ENCODE measurements at regions not wholly inside any gene's neighbourhood (a gene's known extent, or its start where the extent isn't known, plus 50 kb on each side); places are given as distances from the start of the nearest gene placed in this dataset.

DNA sequence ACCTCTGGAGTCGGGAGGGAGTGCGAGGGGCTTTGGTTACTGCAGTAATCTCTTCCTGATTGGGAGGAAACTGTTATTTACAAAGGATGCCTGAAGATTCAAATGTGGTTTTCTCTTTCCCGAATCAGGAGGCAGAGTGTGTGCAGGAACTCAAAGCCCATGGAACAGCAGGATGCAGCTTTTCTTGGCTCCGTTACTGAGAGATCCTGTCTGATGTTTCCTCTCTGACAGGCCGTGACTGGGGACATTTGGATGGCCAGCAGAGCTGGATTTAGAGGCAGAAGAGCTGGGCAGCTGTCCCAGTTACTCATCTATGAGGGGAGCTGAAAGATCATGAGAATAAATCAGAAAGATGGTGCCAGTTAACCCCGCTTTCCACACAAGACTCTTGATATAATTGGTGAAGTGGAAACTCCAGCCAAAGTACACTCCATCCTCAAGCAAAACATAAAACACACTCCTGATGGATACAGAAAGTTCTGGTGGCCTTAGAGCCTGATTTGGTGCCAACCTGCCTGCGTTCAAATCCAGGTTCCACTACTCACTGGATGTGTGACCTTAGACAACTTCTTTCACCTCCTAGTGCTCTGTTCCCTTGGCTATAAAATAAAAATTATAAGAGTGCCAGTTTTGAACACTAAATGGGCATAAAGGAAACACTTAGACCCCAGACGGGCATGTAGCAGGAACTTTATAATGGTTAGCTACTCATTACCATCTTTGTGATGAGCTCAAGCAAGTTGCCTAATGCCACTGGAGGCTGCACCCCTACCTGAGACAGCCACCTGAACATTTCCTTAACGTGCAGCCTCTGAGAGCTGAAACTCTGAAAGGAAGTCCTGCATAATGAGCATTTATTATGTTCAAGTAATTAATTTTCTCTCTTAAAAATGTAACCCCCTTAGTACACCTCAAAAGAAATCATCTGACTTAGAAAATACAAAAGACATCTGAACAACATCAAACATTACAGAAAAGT, 349.0 kb upstream of the GATB start:
- DNase-seq = no peak

DNA sequence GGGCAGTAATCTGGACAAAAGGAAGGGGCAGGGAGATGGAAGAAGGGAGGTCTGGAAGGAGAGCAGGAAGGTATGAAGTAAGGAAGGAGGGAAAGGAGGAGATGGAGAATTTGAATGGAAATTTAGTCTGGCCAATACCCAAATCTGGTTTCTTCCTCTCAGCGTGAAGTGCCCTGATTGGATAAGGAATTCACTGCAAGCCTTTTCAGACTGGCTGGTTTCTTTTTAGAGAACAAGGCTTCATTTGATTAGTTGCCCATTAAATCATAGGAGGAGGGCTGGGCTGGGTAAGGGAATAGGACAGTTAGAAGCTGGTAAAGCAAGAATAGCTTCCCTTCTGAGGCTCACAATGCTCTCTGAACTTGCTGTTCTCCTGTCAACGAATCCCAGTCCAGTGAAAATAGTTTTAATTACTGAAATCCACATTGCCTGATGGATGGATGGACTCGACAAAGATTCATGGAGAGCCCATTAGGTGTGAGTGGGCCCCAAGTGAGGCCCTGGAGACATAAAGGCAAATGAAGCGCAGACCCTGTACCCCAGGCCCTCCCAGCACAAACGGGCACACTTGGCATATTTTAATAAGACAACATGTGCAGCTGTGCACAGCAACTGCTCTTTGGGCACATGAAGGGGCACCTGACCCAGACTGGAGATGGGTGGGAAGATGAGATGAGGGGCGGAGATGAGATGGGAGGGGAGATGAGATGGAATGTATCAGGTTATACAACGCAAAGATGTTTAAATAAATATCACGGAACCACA, 347.1 kb upstream of the GATB start:
- no peak for DNase-seq

GRCh38 chr4:152106781-152107321, 346.0 kb upstream of the GATB start:
- DNase-seq = no peak

- DNase-seq = peak; percentile 62
Measured at GRCh38 chr4:152106113-152106763, 345.4 kb upstream of the GATB start.

- DNase-seq = no peak
Measured at GRCh38 chr4:152104901-152105357, 344.1 kb upstream of the GATB start.

DNA sequence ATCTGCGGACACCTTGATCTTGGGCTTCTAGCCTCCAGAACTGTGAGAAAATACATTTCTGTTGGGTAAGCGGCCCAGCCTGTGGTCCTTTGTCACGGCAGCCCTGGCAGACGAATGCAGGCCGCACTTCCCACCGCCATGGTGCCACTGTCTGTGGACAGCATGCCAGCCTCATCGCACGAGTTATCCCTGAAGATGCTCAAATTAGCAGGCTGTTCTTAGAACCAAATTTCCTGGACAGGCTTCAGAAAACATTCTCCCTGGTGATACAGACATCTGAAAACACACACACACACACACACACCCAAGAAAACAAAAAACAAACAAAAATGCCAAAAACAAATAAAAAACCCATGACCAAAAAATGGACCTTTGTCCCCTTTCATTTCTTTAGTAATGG, 343.5 kb upstream of the GATB start:
- DNase-seq = no peak

- DNase-seq = peak; percentile 6
Measured at GRCh38 chr4:152103181-152103901, 342.5 kb upstream of the GATB start.

GRCh38 chr4:152102436-152103000, 341.7 kb upstream of the GATB start:
- no peak for DNase-seq

GRCh38 chr4:152101556-152102435, 341.0 kb upstream of the GATB start:
- no peak for DNase-seq

DNA sequence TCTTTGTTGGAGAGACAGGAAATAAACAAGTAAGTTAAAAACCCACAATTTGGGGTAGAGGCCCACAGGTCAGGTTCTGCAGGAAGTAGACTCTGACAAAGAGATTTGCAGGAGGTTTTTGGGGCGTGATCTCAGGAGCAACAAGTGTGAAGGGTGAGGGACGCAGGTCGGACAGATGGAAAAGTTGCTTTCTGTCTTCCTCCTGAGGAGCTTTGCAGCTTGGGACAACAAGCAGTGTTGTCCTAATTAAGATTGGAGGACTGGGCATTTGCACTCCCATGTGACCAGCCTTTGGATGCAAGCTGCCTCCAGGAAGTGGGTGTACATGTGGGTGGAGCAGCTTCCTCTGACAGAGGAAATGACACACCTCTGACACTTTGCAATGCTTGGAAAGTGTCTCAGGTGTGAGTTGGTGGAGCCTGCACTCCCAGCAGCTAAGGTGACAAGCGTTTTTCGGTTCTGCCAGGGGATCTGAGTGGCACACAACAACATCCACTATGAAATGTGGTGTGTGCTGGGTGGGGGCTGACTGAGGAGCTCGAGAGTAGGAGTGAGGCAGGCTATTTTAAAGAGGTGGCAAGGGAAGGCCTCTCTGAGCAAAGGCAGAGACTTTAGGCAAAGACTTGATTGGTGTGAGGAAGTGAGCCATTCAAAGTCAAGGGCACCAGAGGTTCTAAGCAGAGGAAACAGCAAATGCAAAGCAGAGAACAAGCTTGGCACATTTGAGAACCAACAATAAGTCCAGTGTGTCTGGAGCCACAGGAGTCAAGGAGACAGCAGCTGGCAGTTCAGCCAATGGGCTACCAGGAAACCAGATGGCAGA, 339.8 kb upstream of the GATB start:
- peak; percentile 32 for DNase-seq

DNA sequence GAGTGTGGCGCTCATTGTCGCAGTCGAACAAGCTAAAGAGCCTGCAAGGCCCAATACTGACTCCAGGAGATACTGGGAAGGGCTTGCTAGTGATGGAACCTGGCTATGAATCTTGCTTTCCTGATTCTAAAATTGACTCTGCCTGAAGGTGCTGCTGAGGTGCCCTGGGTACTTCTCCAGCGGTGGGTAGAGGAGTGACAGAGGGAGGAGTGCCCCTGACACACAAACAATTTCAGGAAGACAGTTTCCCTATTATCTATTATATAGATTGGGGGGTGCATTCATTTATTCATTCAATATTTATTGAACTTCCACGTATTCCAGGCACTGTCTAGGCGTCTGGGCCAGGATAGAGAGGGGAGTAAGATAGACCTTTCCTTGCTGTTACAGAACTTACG, 339.2 kb upstream of the GATB start:
- DNase-seq = no peak

DNA sequence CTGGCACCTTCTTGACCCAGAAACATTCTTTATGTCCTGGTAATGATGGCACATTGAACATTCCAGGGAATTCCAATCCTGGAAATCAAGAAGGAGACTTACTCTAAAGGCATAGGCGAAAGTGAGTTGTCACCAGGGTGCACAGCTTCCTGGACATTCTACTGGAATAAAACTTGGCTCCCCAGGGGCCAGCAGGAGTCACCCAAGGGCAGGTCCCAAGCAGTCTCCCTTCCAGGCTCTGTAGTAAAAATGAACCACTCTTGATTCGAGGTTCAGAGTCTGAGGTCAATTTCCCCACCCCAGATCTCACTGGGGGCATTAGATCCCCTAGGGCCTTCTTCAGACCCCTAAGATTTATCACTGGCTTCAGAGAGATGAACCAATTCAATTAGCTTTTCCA, 338.7 kb upstream of the GATB start:
- no peak for DNase-seq

DNA sequence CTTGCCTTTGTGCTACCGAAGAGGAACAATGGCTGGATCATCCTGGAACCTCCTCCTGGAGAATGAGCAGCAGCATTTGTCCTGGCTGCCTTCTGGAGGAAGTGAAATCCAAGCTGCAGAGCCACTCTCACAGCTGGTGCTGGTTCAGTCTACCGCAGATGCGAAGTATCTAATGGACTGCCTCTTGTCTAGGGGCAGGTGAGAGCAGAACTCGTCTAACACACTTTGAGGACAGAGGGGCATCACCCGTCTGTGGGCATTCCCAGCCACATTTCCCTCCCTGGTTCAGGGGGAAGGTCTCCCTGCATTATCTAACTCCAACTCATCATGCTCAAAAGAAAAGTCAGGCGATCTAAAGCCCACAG, 338.2 kb upstream of the GATB start:
- DNase-seq = peak; percentile 63

DNA sequence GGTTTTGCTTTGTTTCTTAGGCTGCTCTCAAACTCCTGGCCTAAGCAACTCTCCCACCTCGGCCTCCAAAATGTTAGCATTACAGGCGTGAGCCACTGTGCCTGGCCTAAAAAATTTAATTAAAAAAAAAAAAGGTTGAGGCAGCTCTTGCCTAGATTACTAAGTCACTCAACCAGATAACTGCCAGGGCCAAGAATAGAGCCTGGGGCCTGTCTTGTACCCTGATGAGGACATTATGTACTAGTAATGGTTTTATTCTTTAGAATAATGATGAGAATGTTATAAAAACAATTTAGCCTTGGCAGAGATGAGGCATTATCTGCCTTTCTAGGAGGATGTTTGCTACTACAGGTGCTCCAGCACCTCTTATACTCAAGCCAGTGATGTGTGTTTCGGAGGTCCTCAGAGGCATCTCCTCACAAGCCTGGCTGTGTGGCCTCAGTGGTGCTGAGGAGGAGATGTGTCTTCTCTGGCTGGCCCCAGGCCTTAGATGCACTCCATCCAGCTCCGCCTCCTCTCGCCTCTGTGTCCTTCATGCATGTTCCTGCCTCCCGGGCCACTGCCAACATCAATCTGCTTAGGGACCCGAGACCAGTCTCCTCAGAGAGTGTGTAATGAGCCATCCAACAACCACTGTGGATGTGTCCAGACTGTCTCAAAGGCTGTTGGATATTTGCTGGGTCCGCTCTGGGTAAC, 337.7 kb upstream of the GATB start:
- DNase-seq = no peak

GRCh38 chr4:152097371-152097770, 336.6 kb upstream of the GATB start:
- no peak for DNase-seq

- DNase-seq = no peak
Measured at GRCh38 chr4:152095701-152096070, 334.9 kb upstream of the GATB start.

DNA sequence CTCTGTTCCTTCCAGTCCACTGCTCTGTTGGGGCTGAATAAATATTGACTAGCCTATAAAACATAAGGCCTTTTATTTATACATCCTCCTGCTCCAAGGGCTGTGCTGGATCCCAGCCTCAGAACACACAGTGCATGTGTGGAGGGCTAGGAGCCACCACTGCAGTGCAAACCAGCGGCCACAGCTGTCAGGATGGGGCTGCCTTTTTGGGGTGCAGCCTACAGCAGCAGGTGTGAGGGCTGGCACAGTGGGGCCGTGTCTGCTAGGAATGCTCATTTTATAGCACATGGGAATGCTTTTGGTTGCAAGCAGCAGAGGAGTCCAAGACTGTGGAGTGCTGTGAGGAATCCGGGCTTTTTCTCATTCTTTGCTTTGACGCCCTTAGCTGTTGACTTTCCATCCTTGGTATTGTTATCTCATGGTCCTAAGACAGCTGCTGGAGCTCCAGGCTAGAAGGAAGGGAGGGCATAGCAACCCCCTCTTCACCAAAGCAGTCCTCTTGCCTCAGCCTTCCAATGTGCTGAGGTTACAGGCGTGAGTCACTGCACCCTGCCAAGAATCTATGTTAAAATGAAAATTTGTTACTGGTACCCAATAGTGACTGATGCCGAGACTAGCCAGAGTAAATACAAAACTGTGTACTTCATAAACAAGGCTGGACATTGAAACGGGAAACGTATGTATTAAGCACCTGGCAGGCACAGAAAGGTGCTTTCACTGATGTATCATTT, 334.3 kb upstream of the GATB start:
- DNase-seq = no peak

- DNase-seq = no peak
Measured at GRCh38 chr4:152091405-152091804, 330.6 kb upstream of the GATB start.

- DNase-seq = peak; percentile 96
Measured at GRCh38 chr4:152090543-152090942, 329.7 kb upstream of the GATB start.

Data from MV-4-11 (cell line).